ENCODE measurements at regions not wholly inside any gene's neighbourhood (a gene's known extent, or its start where the extent isn't known, plus 50 kb on each side); places are given as distances from the start of the nearest gene placed in this dataset.

- Histone ChIP-seq H3K4me2 (ENCODE audit: low read length) (no peak overlapping the region), H3F3A (ENCODE audit: control insufficient read depth, insufficient read depth) (0 out of 2 replicates have a peak, but pooled peaks cover 3% of the 10 kb centered on the region), H3K36me3 (ENCODE audit: control insufficient read depth, low read length) (no peaks in the 10 kb centered on the region), H3K27me3 (ENCODE audit: control insufficient read depth, low read length) (peaks cover 31% of the 10 kb centered on the region), H3K27ac (ENCODE audit: low read depth, low read length) (no peak overlapping the region), H3K9me2 (replicated peaks; ENCODE audit: control insufficient read depth, low read length) (no peaks in the 10 kb centered on the region), H3K79me2 (ENCODE audit: control insufficient read depth, low read length) (no peaks in the 10 kb centered on the region), H3K4me3 (ENCODE audit: low read length) (no peak overlapping the region), H3K9me3 (ENCODE audit: control insufficient read depth, insufficient read depth, low read length) (no peaks in the 10 kb centered on the region), H3K4me1 (ENCODE audit: control insufficient read depth, low read length) (peaks cover 27% of the 10 kb centered on the region), H4K20me1 (ENCODE audit: control insufficient read depth, insufficient read depth, low read depth, low read length) (no peaks in the 10 kb centered on the region)
- TF ChIP-seq EZH2phosphoT487 (IDR thresholded peaks at IDR 0.05; ENCODE audit: borderline replicate concordance, low read length) (no peak), CTCF (IDR thresholded peaks at IDR 0.05; ENCODE audit: low read depth, low read length, poor library complexity, severe bottlenecking) (no peak)
Observed at GRCh38 chr20:62574230-62574993, 67.9 kb upstream of the SLCO4A1 start.

DNA sequence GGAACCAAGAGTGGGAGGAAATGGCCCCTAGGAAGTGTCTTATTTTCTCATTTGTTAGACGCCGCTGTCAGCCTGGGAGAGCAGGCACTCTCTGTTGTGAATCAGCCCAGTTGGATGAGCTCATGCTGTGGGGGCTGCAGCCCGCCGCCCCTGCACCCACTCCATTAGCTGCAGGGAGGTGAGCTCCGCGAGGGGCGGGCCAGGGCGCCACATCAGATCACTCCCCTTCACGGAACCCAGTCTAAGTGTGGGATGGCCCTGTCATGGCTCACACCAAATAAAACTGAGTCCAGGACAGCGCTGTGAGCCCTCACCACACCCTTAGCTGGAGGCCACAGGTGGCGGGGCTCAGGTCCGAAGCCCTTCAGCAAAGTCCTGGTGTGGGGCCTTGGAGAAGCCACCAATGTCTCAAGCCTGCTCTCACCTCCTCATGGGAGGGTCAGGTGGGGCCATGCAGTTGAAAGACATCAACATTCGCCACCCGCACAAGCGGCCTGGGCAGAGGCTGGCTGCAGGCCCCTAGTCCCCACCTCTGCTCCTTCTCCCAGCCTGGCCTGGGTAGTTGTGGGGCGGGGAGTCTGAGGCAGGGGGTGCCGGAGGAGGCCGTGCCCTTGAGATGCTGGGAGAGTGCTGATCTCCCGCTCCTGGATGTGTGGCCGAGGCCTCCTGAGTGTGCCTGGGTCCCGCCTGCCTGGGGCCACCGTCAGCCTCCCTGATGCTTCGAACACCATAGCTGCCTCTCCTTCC is 66.2 kb upstream of the SLCO4A1 start:
- Histone ChIP-seq H3K27ac (ENCODE audit: low read depth, low read length) (no peak overlapping the region), H3K9me2 (replicated peaks; ENCODE audit: control insufficient read depth, low read length) (no peaks in the 10 kb centered on the region), H3K36me3 (ENCODE audit: control insufficient read depth, low read length) (no peaks in the 10 kb centered on the region), H3F3A (ENCODE audit: control insufficient read depth, insufficient read depth) (no peaks in the 10 kb centered on the region), H3K4me1 (ENCODE audit: control insufficient read depth, low read length) (peaks cover 26% of the 10 kb centered on the region), H3K79me2 (ENCODE audit: control insufficient read depth, low read length) (no peaks in the 10 kb centered on the region), H3K4me2 (ENCODE audit: low read length) (no peak overlapping the region), H3K9me3 (ENCODE audit: control insufficient read depth, insufficient read depth, low read length) (no peaks in the 10 kb centered on the region), H3K27me3 (ENCODE audit: control insufficient read depth, low read length) (peaks cover 37% of the 10 kb centered on the region), H3K4me3 (ENCODE audit: low read length) (no peak overlapping the region), H4K20me1 (ENCODE audit: control insufficient read depth, insufficient read depth, low read depth, low read length) (no peaks in the 10 kb centered on the region)
- TF ChIP-seq CTCF (IDR thresholded peaks at IDR 0.05; ENCODE audit: low read depth, low read length, poor library complexity, severe bottlenecking) (no peak), EZH2phosphoT487 (IDR thresholded peaks at IDR 0.05; ENCODE audit: borderline replicate concordance, low read length) (no peak)

DNA sequence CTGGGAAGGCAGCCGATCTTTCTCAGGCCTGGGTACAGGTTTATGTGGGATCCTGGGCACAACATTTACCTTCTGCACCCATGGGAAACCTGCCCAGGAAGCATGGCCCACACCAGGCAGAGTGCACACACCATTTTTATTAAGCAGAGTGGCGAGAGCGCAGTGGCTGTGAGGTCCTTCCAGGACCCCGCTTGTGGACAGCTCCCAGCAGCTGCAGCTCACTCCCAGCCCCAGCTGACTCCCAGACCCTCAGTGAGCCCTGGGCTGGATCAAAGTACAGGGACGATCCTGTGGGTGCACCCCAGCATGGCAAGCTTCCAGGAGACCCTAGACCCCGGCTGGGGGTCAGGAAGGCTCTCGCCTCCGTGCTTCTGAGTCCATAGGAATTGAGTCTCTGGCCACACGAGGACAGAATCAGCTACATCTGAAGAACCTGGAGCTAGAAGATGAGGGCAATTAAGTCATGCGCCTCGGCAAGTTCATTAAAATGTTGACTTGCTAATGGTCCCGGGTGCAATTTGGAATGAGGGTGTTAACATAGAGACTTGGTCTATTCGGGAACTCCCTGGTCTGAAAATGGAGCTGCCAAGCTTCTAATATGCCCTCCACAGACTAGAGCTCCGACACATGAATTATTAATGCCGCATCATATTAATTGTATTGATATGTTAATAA is 65.4 kb upstream of the SLCO4A1 start:
- Histone ChIP-seq H4K20me1 (ENCODE audit: control insufficient read depth, insufficient read depth, low read depth, low read length) (no peaks in the 10 kb centered on the region), H3K27ac (ENCODE audit: low read depth, low read length) (no peak overlapping the region), H3K4me3 (ENCODE audit: low read length) (no peak overlapping the region), H3K79me2 (ENCODE audit: control insufficient read depth, low read length) (no peaks in the 10 kb centered on the region), H3K36me3 (ENCODE audit: control insufficient read depth, low read length) (no peaks in the 10 kb centered on the region), H3K9me2 (replicated peaks; ENCODE audit: control insufficient read depth, low read length) (no peaks in the 10 kb centered on the region), H3F3A (ENCODE audit: control insufficient read depth, insufficient read depth) (no peaks in the 10 kb centered on the region), H3K27me3 (ENCODE audit: control insufficient read depth, low read length) (peaks cover 36% of the 10 kb centered on the region), H3K4me2 (ENCODE audit: low read length) (no peak overlapping the region), H3K9me3 (ENCODE audit: control insufficient read depth, insufficient read depth, low read length) (no peaks in the 10 kb centered on the region), H3K4me1 (ENCODE audit: control insufficient read depth, low read length) (peaks cover 18% of the 10 kb centered on the region)
- TF ChIP-seq CTCF (IDR thresholded peaks at IDR 0.05; ENCODE audit: low read depth, low read length, poor library complexity, severe bottlenecking), result no peak
- TF ChIP-seq EZH2phosphoT487 (IDR thresholded peaks at IDR 0.05; ENCODE audit: borderline replicate concordance, low read length), result no peak
